IMR-90 (cell line): ENCODE measurements at regions not wholly inside any gene's neighbourhood (a gene's known extent, or its start where the extent isn't known, plus 50 kb on each side); places are given as distances from the start of the nearest gene placed in this dataset.

ENCODE experiments used
- ATAC-seq: fragments of 200-7000 bp; cut with Tn5 transposase; 2 replicates; pipeline ENCODE4 v1.9.1; 2020; ENCODE audit warnings: low read depth, mild to moderate bottlenecking, moderate library complexity
- BruUV-seq: library from RNA; stranded (reverse); fragments of 400-500 nt; replicated peaks from 2 replicates; lab custom pipeline; 2021; lab: Mats Ljungman, UMichigan
- CTCF ChIA-PET: fragments of 300-600 bp; formaldehyde crosslinking; extraction: SDS; loops from one replicate; lab custom pipeline; 2021; ENCODE audit warnings: antibody characterized with exemption; lab: Yijun Ruan, JAX
- POLR2A ChIA-PET: fragments of 300-600 bp; sonication (Branson Sonifier 250); formaldehyde crosslinking; loops from one replicate; lab custom pipeline; 2022; ENCODE audit warnings: antibody characterized with exemption; ENCODE audit not compliant: unreplicated experiment; lab: Charles Lee
- DNase-seq: peaks from one replicate; pipeline ENCODE4 v3.0.0; 2013
- H2AFZ ChIP-seq: replicated peaks from 2 replicates; pipeline ENCODE3; 2013; ENCODE audit warnings: low read length, mild to moderate bottlenecking; ENCODE audit not compliant: poor library complexity
- H2AK5ac ChIP-seq: 2 replicates; pipeline ENCODE4 v1.6.1; 2013; ENCODE audit warnings: low read depth, low read length, inconsistent platforms
- H2AK9ac ChIP-seq: replicated peaks from 2 replicates; pipeline ENCODE3; 2013; ENCODE audit warnings: mild to moderate bottlenecking, low read depth, low read length, moderate library complexity; ENCODE audit not compliant: poor library complexity
- H2BK120ac ChIP-seq: 2 replicates; pipeline ENCODE4 v1.6.1; 2013; ENCODE audit warnings: low read depth, low read length, inconsistent platforms
- H2BK15ac ChIP-seq: 3 replicates; pipeline ENCODE4 v1.6.1; 2013; ENCODE audit warnings: low read depth, low read length, inconsistent platforms
- H2BK20ac ChIP-seq: 2 replicates; pipeline ENCODE4 v1.6.1; 2013; ENCODE audit warnings: low read depth, mild to moderate bottlenecking, inconsistent platforms, low read length, moderate library complexity
- H2BK5ac ChIP-seq: 2 replicates; pipeline ENCODE4 v1.6.1; 2013; ENCODE audit warnings: mild to moderate bottlenecking, low read depth, low read length, inconsistent platforms; ENCODE audit not compliant: poor library complexity, severe bottlenecking
- H3K14ac ChIP-seq: replicated peaks from 2 replicates; pipeline ENCODE4 v1.6.1; 2013; ENCODE audit warnings: low read depth, low read length, inconsistent platforms
- H3K18ac ChIP-seq: 2 replicates; pipeline ENCODE4 v1.6.1; 2013; ENCODE audit warnings: low read depth, low read length, control low read depth
- H3K23ac ChIP-seq: 2 replicates; pipeline ENCODE4 v1.6.1; 2013; ENCODE audit warnings: low read depth, low read length, inconsistent platforms
- H3K27ac ChIP-seq: 2 replicates; pipeline ENCODE4 v1.5.1; 2013; ENCODE audit warnings: mild to moderate bottlenecking, control low read depth, low read length; ENCODE audit not compliant: insufficient read depth
- H3K27me3 ChIP-seq: 2 replicates; pipeline ENCODE4 v1.6.1; 2013; ENCODE audit warnings: low read length; ENCODE audit not compliant: control insufficient read depth, insufficient read depth
- H3K36me3 ChIP-seq: 2 replicates; pipeline ENCODE4 v1.6.1; 2013; ENCODE audit warnings: low read length, mixed read lengths; ENCODE audit not compliant: control insufficient read depth, insufficient read depth
- H3K4ac ChIP-seq: 2 replicates; pipeline ENCODE4 v1.6.1; 2013; ENCODE audit warnings: low read depth, low read length, inconsistent platforms
- H3K4me1 ChIP-seq: 2 replicates; pipeline ENCODE4 v1.6.1; 2013; ENCODE audit warnings: low read length, mixed read lengths; ENCODE audit not compliant: control insufficient read depth, insufficient read depth
- H3K4me2 ChIP-seq: 2 replicates; pipeline ENCODE4 v1.6.1; 2013; ENCODE audit warnings: low read depth, mild to moderate bottlenecking, control low read depth, low read length, moderate library complexity
- H3K4me3 ChIP-seq: 2 replicates; pipeline ENCODE4 v1.5.1; 2013; ENCODE audit warnings: low read depth, mild to moderate bottlenecking, control low read depth, low read length, moderate library complexity; ENCODE audit not compliant: insufficient read depth
- H3K56ac ChIP-seq: 2 replicates; pipeline ENCODE4 v1.6.1; 2013; ENCODE audit warnings: low read length, inconsistent platforms; ENCODE audit not compliant: insufficient read depth; ENCODE audit errors: extremely low read depth
- H3K79me1 ChIP-seq, 2 experiments: 2 replicates each; pipeline ENCODE4 v1.6.1; 2013; ENCODE audit warnings: low read length in 2 of 2, inconsistent platforms in 1 of 2, low read depth in 1 of 2
- H3K9ac ChIP-seq: 2 replicates; pipeline ENCODE4 v1.6.1; 2013; ENCODE audit warnings: low read depth, low read length, control low read depth
- H3K9me1 ChIP-seq: 2 replicates; pipeline ENCODE4 v1.6.1; 2013; ENCODE audit warnings: low read length, inconsistent platforms; ENCODE audit not compliant: insufficient read depth
- H3K9me3 ChIP-seq: 2 replicates; pipeline ENCODE4 v1.6.1; 2013; ENCODE audit warnings: low read length; ENCODE audit not compliant: control insufficient read depth, insufficient read depth
- H4K20me1 ChIP-seq: 2 replicates; pipeline ENCODE4 v1.6.1; 2013; ENCODE audit warnings: low read length, inconsistent platforms; ENCODE audit not compliant: insufficient read depth
- H4K5ac ChIP-seq: 2 replicates; pipeline ENCODE4 v1.6.1; 2013; ENCODE audit warnings: mild to moderate bottlenecking, low read depth, low read length, control low read depth
- H4K8ac ChIP-seq, 2 experiments: 2 replicates each; pipeline ENCODE4 v1.6.1; 2013; ENCODE audit warnings: low read depth in 2 of 2, low read length in 2 of 2, control low read depth in 1 of 2, inconsistent platforms in 1 of 2
- H4K91ac ChIP-seq: 2 replicates; pipeline ENCODE4 v1.6.1; 2013; ENCODE audit warnings: low read depth, low read length, inconsistent platforms; ENCODE audit not compliant: insufficient read depth
- BHLHE40 ChIP-seq: fragments of 150-350 bp; IDR thresholded peaks from 2 replicates; pipeline ENCODE4 v1.6.1; 2016; ENCODE audit warnings: mild to moderate bottlenecking, low read depth, low read length
- CEBPB ChIP-seq: IDR thresholded peaks from 2 replicates; pipeline ENCODE4 v1.6.1; 2012; ENCODE audit warnings: low read depth, low read length, improper control_type of control experiment
- CTCF ChIP-seq: conservative IDR thresholded peaks from 2 replicates; pipeline ENCODE4 v1.5.1; 2012; ENCODE audit warnings: mild to moderate bottlenecking, low read depth, low read length, improper control_type of control experiment
- ELK1 ChIP-seq: fragments of 150-350 bp; IDR thresholded peaks from 2 replicates; pipeline ENCODE4 v1.6.1; 2016; ENCODE audit warnings: low read depth, mild to moderate bottlenecking, low read length, moderate library complexity, borderline replicate concordance
- FOS ChIP-seq: fragments of 150-350 bp; IDR thresholded peaks from 2 replicates; pipeline ENCODE4 v1.6.1; 2016; ENCODE audit warnings: low read depth, low read length
- MAFK ChIP-seq: IDR thresholded peaks from 2 replicates; pipeline ENCODE4 v1.6.1; 2012; ENCODE audit warnings: low read depth, low read length, improper control_type of control experiment
- MXI1 ChIP-seq: IDR thresholded peaks from 2 replicates; pipeline ENCODE4 v1.6.1; 2012; ENCODE audit warnings: low read depth, mild to moderate bottlenecking, low read length, moderate library complexity, borderline replicate concordance
- NFE2L2 ChIP-seq: fragments of 150-350 bp; IDR thresholded peaks from 2 replicates; pipeline ENCODE4 v1.6.1; 2016; ENCODE audit warnings: low read depth, mild to moderate bottlenecking, low read length
- POLR2A ChIP-seq: IDR thresholded peaks from 2 replicates; pipeline ENCODE4 v1.6.1; 2012; ENCODE audit warnings: mild to moderate bottlenecking, low read depth, low read length
- RAD21 ChIP-seq: IDR thresholded peaks from 2 replicates; pipeline ENCODE4 v1.6.1; 2012; ENCODE audit warnings: low read length, improper control_type of control experiment
- RCOR1 ChIP-seq: IDR thresholded peaks from 2 replicates; pipeline ENCODE4 v1.6.1; 2012; ENCODE audit warnings: mild to moderate bottlenecking, low read length, improper control_type of control experiment; ENCODE audit not compliant: insufficient replicate concordance
- RFX5 ChIP-seq: IDR thresholded peaks from 2 replicates; pipeline ENCODE4 v1.8.0; 2012; ENCODE audit warnings: low read depth, mild to moderate bottlenecking, low read length, moderate library complexity
- SMC3 ChIP-seq: fragments of 150-350 bp; IDR thresholded peaks from 2 replicates; pipeline ENCODE4 v1.6.1; 2016; ENCODE audit warnings: low read depth, mild to moderate bottlenecking, antibody characterized with exemption, low read length, moderate library complexity
- USF2 ChIP-seq: fragments of 150-350 bp; IDR thresholded peaks from 2 replicates; pipeline ENCODE4 v1.6.1; 2017; ENCODE audit warnings: mild to moderate bottlenecking, antibody characterized with exemption, low read length, low read depth
- WGBS, 2 experiments: methylation state at CpG; one replicate each; pipeline versions ENCODE4 v1.1.5 to v1.1.7; 2013; ENCODE audit warnings: missing lambda C conversion rate in 2 of 2; ENCODE audit not compliant: insufficient read length in 1 of 2; ENCODE audit errors: extremely low coverage in 2 of 2; 5-methylcytosine and 5-hydroxymethylcytosine counted together
- dilution Hi-C: fragments of 300-500 bp; cut with HindIII; formaldehyde crosslinking; loops from one replicate; pipeline ENCODE4 v1.14.3; 2018; ENCODE audit warnings: low sequenced_read_pairs; ENCODE audit not compliant: unreplicated experiment
- in situ Hi-C: fragments of 300-500 bp; cut with MboI; formaldehyde crosslinking; loops from 3 replicates; pipeline ENCODE4 v1.14.3; 2019; ENCODE audit warnings: low sequenced_read_pairs, inconsistent platforms, mixed read lengths
- intact Hi-C: fragments of 100-400 bp; cut with micrococcal nuclease; formaldehyde crosslinking; loops from 2 replicates; pipeline ENCODE4 v1.10.0; 2022

- Histone ChIP-seq H2BK120ac (no peak overlapping the region), H3K4me2 (no peak overlapping the region), H3K4me3 (no peak overlapping the region), H4K5ac (no peak overlapping the region), H2BK5ac (no peak overlapping the region), H4K91ac (no peak overlapping the region), H2AK9ac (no peak overlapping the region), H3K36me3 (no peaks in the 10 kb centered on the region), H2BK20ac (no peak overlapping the region), H2AFZ (no peak overlapping the region), H3K9me1 (no peaks in the 10 kb centered on the region), H3K27me3 (no peaks in the 10 kb centered on the region), H3K4ac (no peak overlapping the region), H3K18ac (no peak overlapping the region), H2BK15ac (no peak overlapping the region), H3K9me3 (no peaks in the 10 kb centered on the region), H3K56ac (no peak overlapping the region), H3K27ac (no peak overlapping the region), H2AK5ac (no peak overlapping the region), H3K14ac (no peak overlapping the region), H3K4me1 (no peaks in the 10 kb centered on the region), H3K9ac (no peak overlapping the region), H3K79me1 (no peaks in the 10 kb centered on the region), H3K23ac (no peak overlapping the region), H4K20me1 (no peaks in the 10 kb centered on the region), H4K8ac (no peak overlapping the region)
- TF ChIP-seq BHLHE40 (no peak), USF2 (no peak), CEBPB (no peak), SMC3 (no peak), CTCF (no peak), POLR2A (no peak), RAD21 (no peak), RCOR1 (no peak), MXI1 (no peak), RFX5 (no peak), ELK1 (no peak), MAFK (no peak), NFE2L2 (no peak), FOS (no peak)
- DNase-seq (no peak), ATAC-seq (no peak)
- in situ Hi-C loops = no loop called here
- no CpG with 5 or more reads among the region's 2 CpGs for WGBS, 2 experiments
- ChIA-PET POLR2A (no interaction called here), CTCF (no interaction called here)
- no TSS peak for BruUV-seq
- dilution Hi-C loops = no loop called here
- intact Hi-C loops = no loop called here
Measured at GRCh38 chr4:27819246-27819645, 958.6 kb downstream of the STIM2 start.
